GM23338 (cell line): ENCODE measurements at regions not wholly inside any gene's neighbourhood (a gene's known extent, or its start where the extent isn't known, plus 50 kb on each side); places are given as distances from the start of the nearest gene placed in this dataset.

Experiments used
- CREB1 ChIP-seq: fragments of 250-450 bp; sonication (Bioruptor Pico); IDR thresholded peaks from 2 replicates; pipeline ENCODE4 v1.5.0; 2020; ENCODE audit warnings: low read depth, mild to moderate bottlenecking, moderate library complexity
- CTCF ChIP-seq, 2 experiments: fragments of 200-600 bp in 1 of 2; sonication (generic) in 1 of 2; conservative IDR thresholded peaks; 2 replicates each; pipeline versions ENCODE4 v1.5.1 to v1.6.1; 2016 to 2017; ENCODE audit warnings: antibody characterized with exemption in 2 of 2, low read depth in 2 of 2, mild to moderate bottlenecking in 2 of 2, moderate library complexity in 1 of 2
- ETS1 ChIP-seq: IDR thresholded peaks from 2 replicates; pipeline ENCODE4 v1.6.1; 2016; ENCODE audit warnings: antibody characterized with exemption
- EZH2 ChIP-seq: fragments of 200-600 bp; sonication (generic); IDR thresholded peaks from one replicate; pipeline ENCODE4 v1.8.0; 2017; ENCODE audit warnings: antibody characterized with exemption, mild to moderate bottlenecking, low read depth; ENCODE audit not compliant: unreplicated experiment
- EZH2phosphoT487 ChIP-seq: fragments of 200-600 bp; sonication (generic); IDR thresholded peaks from one replicate; pipeline ENCODE4 v1.8.1; 2018; ENCODE audit warnings: antibody characterized with exemption; ENCODE audit not compliant: unreplicated experiment
- JUNB ChIP-seq: IDR thresholded peaks from one replicate; pipeline ENCODE4 v1.6.1; 2016; ENCODE audit warnings: antibody characterized with exemption; ENCODE audit not compliant: unreplicated experiment
- NANOG ChIP-seq: IDR thresholded peaks from 2 replicates; pipeline ENCODE4 v1.6.1; 2016; ENCODE audit warnings: antibody characterized with exemption, borderline replicate concordance
- POLR2AphosphoS5 ChIP-seq: IDR thresholded peaks from 2 replicates; pipeline ENCODE4 v1.6.1; 2016; ENCODE audit warnings: antibody characterized with exemption, low read depth
- ZNF114 ChIP-seq: fragments of 250-450 bp; sonication (Bioruptor Pico); IDR thresholded peaks from 2 replicates; pipeline ENCODE4 v1.5.0; 2020; ENCODE audit warnings: mild to moderate bottlenecking, moderate library complexity
- TF ChIP-seq, protein P1 (sequence below): IDR thresholded peaks from one replicate; pipeline ENCODE4 v1.6.1; 2018; ENCODE audit warnings: antibody characterized with exemption; ENCODE audit not compliant: unreplicated experiment

- TF ChIP-seq POLR2AphosphoS5, result no peak
- TF ChIP-seq CTCF (conservative IDR thresholded peaks at IDR 0.05; ENCODE audit: low read depth in 2 of 2), result no peak
- TF ChIP-seq EZH2, result no peak
- TF ChIP-seq EZH2phosphoT487, result no peak
- TF ChIP-seq, protein P1, sequence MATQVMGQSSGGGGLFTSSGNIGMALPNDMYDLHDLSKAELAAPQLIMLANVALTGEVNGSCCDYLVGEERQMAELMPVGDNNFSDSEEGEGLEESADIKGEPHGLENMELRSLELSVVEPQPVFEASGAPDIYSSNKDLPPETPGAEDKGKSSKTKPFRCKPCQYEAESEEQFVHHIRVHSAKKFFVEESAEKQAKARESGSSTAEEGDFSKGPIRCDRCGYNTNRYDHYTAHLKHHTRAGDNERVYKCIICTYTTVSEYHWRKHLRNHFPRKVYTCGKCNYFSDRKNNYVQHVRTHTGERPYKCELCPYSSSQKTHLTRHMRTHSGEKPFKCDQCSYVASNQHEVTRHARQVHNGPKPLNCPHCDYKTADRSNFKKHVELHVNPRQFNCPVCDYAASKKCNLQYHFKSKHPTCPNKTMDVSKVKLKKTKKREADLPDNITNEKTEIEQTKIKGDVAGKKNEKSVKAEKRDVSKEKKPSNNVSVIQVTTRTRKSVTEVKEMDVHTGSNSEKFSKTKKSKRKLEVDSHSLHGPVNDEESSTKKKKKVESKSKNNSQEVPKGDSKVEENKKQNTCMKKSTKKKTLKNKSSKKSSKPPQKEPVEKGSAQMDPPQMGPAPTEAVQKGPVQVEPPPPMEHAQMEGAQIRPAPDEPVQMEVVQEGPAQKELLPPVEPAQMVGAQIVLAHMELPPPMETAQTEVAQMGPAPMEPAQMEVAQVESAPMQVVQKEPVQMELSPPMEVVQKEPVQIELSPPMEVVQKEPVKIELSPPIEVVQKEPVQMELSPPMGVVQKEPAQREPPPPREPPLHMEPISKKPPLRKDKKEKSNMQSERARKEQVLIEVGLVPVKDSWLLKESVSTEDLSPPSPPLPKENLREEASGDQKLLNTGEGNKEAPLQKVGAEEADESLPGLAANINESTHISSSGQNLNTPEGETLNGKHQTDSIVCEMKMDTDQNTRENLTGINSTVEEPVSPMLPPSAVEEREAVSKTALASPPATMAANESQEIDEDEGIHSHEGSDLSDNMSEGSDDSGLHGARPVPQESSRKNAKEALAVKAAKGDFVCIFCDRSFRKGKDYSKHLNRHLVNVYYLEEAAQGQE, result no peak
- TF ChIP-seq CREB1, result no peak
- TF ChIP-seq ETS1, result no peak
- no peak for TF ChIP-seq JUNB
- no peak for TF ChIP-seq NANOG
- TF ChIP-seq ZNF114 (CRISPR knock-in tag), result no peak
Measured at GRCh38 chr6:141946502-141946901, 186.2 kb upstream of the GJE1 start.
